Neural progenitor cell (in vitro differentiated cells): ENCODE measurements at regions not wholly inside any gene's neighbourhood (a gene's known extent, or its start where the extent isn't known, plus 50 kb on each side); places are given as distances from the start of the nearest gene placed in this dataset.

ENCODE experiments used
- CTCF ChIP-seq: fragments of 200-600 bp; sonication (generic); IDR thresholded peaks from 2 replicates; pipeline ENCODE4 v1.5.1; 2017; ENCODE audit warnings: antibody characterized with exemption, mild to moderate bottlenecking
- EZH2 ChIP-seq: fragments of 200-600 bp; sonication (generic); IDR thresholded peaks from 2 replicates; pipeline ENCODE4 v1.6.1; 2017; ENCODE audit warnings: antibody characterized with exemption, mild to moderate bottlenecking, moderate library complexity
- EZH2phosphoT487 ChIP-seq: fragments of 200-600 bp; sonication (generic); IDR thresholded peaks from 2 replicates; pipeline ENCODE4 v1.6.1; 2017; ENCODE audit warnings: antibody characterized with exemption

GRCh38 chr22:27621486-27622070 lies 180.0 kb downstream of the MN1 start:
- TF ChIP-seq EZH2 (no peak), CTCF (no peak), EZH2phosphoT487 (no peak)
